CD8-positive, alpha-beta memory T cell (primary cell): ENCODE measurements at regions not wholly inside any gene's neighbourhood (a gene's known extent, or its start where the extent isn't known, plus 50 kb on each side); places are given as distances from the start of the nearest gene placed in this dataset.
"Not testable (repeated sequence)": the region's sequence is repeated elsewhere in the genome, so short reads cannot be mapped to it uniquely, and the experiment has no call there.

Source experiments
- CTCF ChIA-PET: fragments of 350-600 bp; sonication (Branson Sonifier 250); formaldehyde crosslinking; loops from one replicate; lab custom pipeline; 2021; ENCODE audit warnings: antibody characterized with exemption; lab: Charles Lee
- POLR2A ChIA-PET: fragments of 350-600 bp; sonication (Branson Sonifier 250); formaldehyde crosslinking; loops from one replicate; lab custom pipeline; 2021; ENCODE audit warnings: antibody characterized with exemption; lab: Charles Lee
- DNase-seq, 5 donors: peaks; one replicate each; pipeline versions ENCODE4 v3.0.0 to v3.0.0-alpha.2; 2020 to 2022; ENCODE audit warnings: mixed read lengths in 1 of 5
- H3K27ac ChIP-seq: one replicate; pipeline ENCODE4 v1.7.0; 2013; ENCODE audit warnings: low read depth, mild to moderate bottlenecking, low read length, moderate library complexity
- H3K27me3 ChIP-seq: 2 replicates; pipeline ENCODE4 v1.7.0; 2013; ENCODE audit warnings: low read length, mild to moderate bottlenecking; ENCODE audit not compliant: insufficient read depth, poor library complexity, severe bottlenecking
- H3K36me3 ChIP-seq: 2 replicates; pipeline ENCODE4 v1.7.0; 2013; ENCODE audit warnings: mild to moderate bottlenecking, low read length, moderate library complexity; ENCODE audit not compliant: insufficient read depth
- H3K4me1 ChIP-seq: 2 replicates; pipeline ENCODE4 v1.7.0; 2013; ENCODE audit warnings: mild to moderate bottlenecking, low read length, moderate library complexity; ENCODE audit not compliant: insufficient read depth
- H3K4me3 ChIP-seq: 2 replicates; pipeline ENCODE4 v1.7.0; 2013; ENCODE audit warnings: mild to moderate bottlenecking, low read length
- H3K9me3 ChIP-seq: 2 replicates; pipeline ENCODE4 v1.7.0; 2013; ENCODE audit warnings: mild to moderate bottlenecking, low read length
- H3K27ac Mint-ChIP-seq, 8 donors: one replicate each; pipeline ENCODE4 v1.8.0; 2020 to 2021; ENCODE audit warnings: mixed read lengths in 8 of 8, mild to moderate bottlenecking in 6 of 8, inconsistent platforms in 3 of 8, moderate library complexity in 3 of 8
- H3K27me3 Mint-ChIP-seq, 2 donors: one replicate each; pipeline ENCODE4 v1.8.0; 2020 to 2021; ENCODE audit warnings: mixed read lengths in 2 of 2, mild to moderate bottlenecking in 1 of 2, moderate library complexity in 1 of 2
- H3K36me3 Mint-ChIP-seq, 3 donors: one replicate each; pipeline ENCODE4 v1.8.0; 2020 to 2021; ENCODE audit warnings: mixed read lengths in 3 of 3, inconsistent platforms in 1 of 3, mild to moderate bottlenecking in 1 of 3
- H3K4me1 Mint-ChIP-seq, 3 donors: one replicate each; pipeline ENCODE4 v1.8.0; 2020 to 2021; ENCODE audit warnings: mixed read lengths in 3 of 3, inconsistent platforms in 1 of 3, mild to moderate bottlenecking in 1 of 3
- H3K4me3 Mint-ChIP-seq, 7 donors: one replicate each; pipeline ENCODE4 v1.8.0; 2020 to 2021; ENCODE audit warnings: mixed read lengths in 7 of 7, mild to moderate bottlenecking in 6 of 7, moderate library complexity in 4 of 7, inconsistent platforms in 2 of 7
- H3K9me3 Mint-ChIP-seq, 5 donors: one replicate each; pipeline ENCODE4 v1.8.0; 2020 to 2022; ENCODE audit warnings: mixed read lengths in 5 of 5, mild to moderate bottlenecking in 3 of 5, moderate library complexity in 2 of 5, inconsistent platforms in 1 of 5

- Mint-ChIP-seq H3K4me3 (no peak overlapping the region), H3K27me3 (peaks cover 0 to 1% of the 10 kb centered on the region in 2 donors), H3K36me3 (no peaks in the 10 kb centered on the region), H3K4me1 (peaks cover 1 to 3% (median 2%) of the 10 kb centered on the region in 3 donors), H3K27ac (peak overlapping the region in 1 of 8 donors; percentile 52), H3K9me3 (no peaks in the 10 kb centered on the region)
- Histone ChIP-seq H3K4me1 (no peaks in the 10 kb centered on the region), H3K9me3 (no peaks in the 10 kb centered on the region), H3K4me3 (no peak overlapping the region), H3K27ac (no peak overlapping the region), H3K27me3 (no peaks in the 10 kb centered on the region), H3K36me3 (no peaks in the 10 kb centered on the region)
- CTCF ChIA-PET: no interaction called here
- POLR2A ChIA-PET: no interaction called here
- no peak for DNase-seq
These were observed 312.0 kb upstream of the DUSP10 start for GRCh38 chr1:222053790-222054294.

GRCh38 chr1:222051311-222051710 is 309.4 kb upstream of the DUSP10 start:
- H3K36me3 Mint-ChIP-seq, H3K9me3 Mint-ChIP-seq, H3K4me3 Mint-ChIP-seq, H3K4me3 ChIP-seq, POLR2A ChIA-PET, H3K27me3 ChIP-seq, CTCF ChIA-PET, H3K27me3 Mint-ChIP-seq, H3K27ac ChIP-seq, H3K9me3 ChIP-seq, H3K36me3 ChIP-seq, H3K4me1 ChIP-seq, H3K27ac Mint-ChIP-seq, DNase-seq: not testable (repeated sequence)
- H3K4me1 Mint-ChIP-seq: peaks cover 15 to 24% (median 20%) of the 10 kb centered on the region in 3 donors

GRCh38 chr1:222049661-222050060 is 307.8 kb upstream of the DUSP10 start:
- H3K4me1 ChIP-seq, H3K9me3 Mint-ChIP-seq, H3K4me3 Mint-ChIP-seq, H3K27ac Mint-ChIP-seq, H3K27ac ChIP-seq, DNase-seq, H3K9me3 ChIP-seq, H3K36me3 ChIP-seq, H3K27me3 Mint-ChIP-seq, POLR2A ChIA-PET, H3K27me3 ChIP-seq, H3K36me3 Mint-ChIP-seq, CTCF ChIA-PET, H3K4me3 ChIP-seq: not testable (repeated sequence)
- H3K4me1 Mint-ChIP-seq: peaks cover 20 to 24% (median 20%) of the 10 kb centered on the region in 3 donors

GRCh38 chr1:222049176-222049575 is 307.3 kb upstream of the DUSP10 start:
- Mint-ChIP-seq H3K27ac (peak overlapping the region in 1 of 8 donors; percentile 4), H3K36me3 (no peaks in the 10 kb centered on the region), H3K4me3 (no peak overlapping the region), H3K27me3 (no peaks in the 10 kb centered on the region), H3K9me3 (no peaks in the 10 kb centered on the region), H3K4me1 (peaks cover 20 to 24% (median 20%) of the 10 kb centered on the region in 3 donors)
- CTCF ChIA-PET: no interaction called here
- POLR2A ChIA-PET: no interaction called here
- no peak overlapping the region for H3K4me3 ChIP-seq
- H3K4me1 ChIP-seq: no peaks in the 10 kb centered on the region
- H3K9me3 ChIP-seq: no peaks in the 10 kb centered on the region
- H3K27ac ChIP-seq: no peak overlapping the region
- DNase-seq: no peak
- H3K36me3 ChIP-seq: no peaks in the 10 kb centered on the region
- H3K27me3 ChIP-seq: no peaks in the 10 kb centered on the region

- Mint-ChIP-seq H3K36me3 (no peaks in the 10 kb centered on the region), H3K27me3 (no peaks in the 10 kb centered on the region), H3K4me1 (peaks cover 20 to 24% (median 20%) of the 10 kb centered on the region in 3 donors), H3K4me3 (no peak overlapping the region), H3K9me3 (no peaks in the 10 kb centered on the region), H3K27ac (peak overlapping the region in 3 of 8 donors; percentile 2 to 42 (median 12))
- Histone ChIP-seq H3K9me3 (no peaks in the 10 kb centered on the region), H3K36me3 (no peaks in the 10 kb centered on the region), H3K27me3 (no peaks in the 10 kb centered on the region), H3K27ac (no peak overlapping the region), H3K4me3 (no peak overlapping the region), H3K4me1 (no peaks in the 10 kb centered on the region)
- POLR2A ChIA-PET: no interaction called here
- DNase-seq: no peak
- CTCF ChIA-PET: no interaction called here
These were observed 306.3 kb upstream of the DUSP10 start for GRCh38 chr1:222048094-222048595.

- no peaks in the 10 kb centered on the region for H3K9me3 ChIP-seq
- no peak overlapping the region for H3K4me3 ChIP-seq
- no peaks in the 10 kb centered on the region for H3K27me3 ChIP-seq
- no peak for DNase-seq
- Mint-ChIP-seq H3K4me1 (peaks cover 20 to 24% (median 20%) of the 10 kb centered on the region in 3 donors), H3K9me3 (no peaks in the 10 kb centered on the region), H3K27me3 (no peaks in the 10 kb centered on the region), H3K36me3 (no peaks in the 10 kb centered on the region), H3K4me3 (no peak overlapping the region), H3K27ac (peak overlapping the region in 1 of 8 donors; percentile 41)
- ChIA-PET POLR2A (no interaction called here), CTCF (no interaction called here)
- H3K36me3 ChIP-seq: no peaks in the 10 kb centered on the region
- H3K4me1 ChIP-seq: no peaks in the 10 kb centered on the region
- no peak overlapping the region for H3K27ac ChIP-seq
These were observed 305.5 kb upstream of the DUSP10 start for GRCh38 chr1:222047366-222047765.

- H3K4me3 Mint-ChIP-seq: no peak overlapping the region
- H3K4me1 Mint-ChIP-seq: peaks cover 20 to 24% (median 20%) of the 10 kb centered on the region in 3 donors
- Histone ChIP-seq H3K27me3 (no peaks in the 10 kb centered on the region), H3K4me3 (no peak overlapping the region), H3K27ac (no peak overlapping the region), H3K9me3 (no peaks in the 10 kb centered on the region), H3K36me3 (no peaks in the 10 kb centered on the region), H3K4me1 (no peaks in the 10 kb centered on the region)
- no peaks in the 10 kb centered on the region for H3K27me3 Mint-ChIP-seq
- ChIA-PET POLR2A (no interaction called here), CTCF (no interaction called here)
- H3K36me3 Mint-ChIP-seq: no peaks in the 10 kb centered on the region
- DNase-seq: no peak
- H3K9me3 Mint-ChIP-seq: no peaks in the 10 kb centered on the region
- H3K27ac Mint-ChIP-seq: peak overlapping the region in 1 of 8 donors; percentile 41
These were observed 304.9 kb upstream of the DUSP10 start for GRCh38 chr1:222046684-222047263.

- H3K4me3 ChIP-seq: no peak overlapping the region
- POLR2A ChIA-PET: no interaction called here
- H3K36me3 Mint-ChIP-seq: no peaks in the 10 kb centered on the region
- CTCF ChIA-PET: no interaction called here
- no peaks in the 10 kb centered on the region for H3K4me1 ChIP-seq
- H3K9me3 Mint-ChIP-seq: no peaks in the 10 kb centered on the region
- H3K9me3 ChIP-seq: no peaks in the 10 kb centered on the region
- no peak overlapping the region for H3K27ac Mint-ChIP-seq
- no peaks in the 10 kb centered on the region for H3K36me3 ChIP-seq
- DNase-seq: no peak
- no peaks in the 10 kb centered on the region for H3K27me3 ChIP-seq
- no peak overlapping the region for H3K4me3 Mint-ChIP-seq
- peaks cover 20 to 24% (median 20%) of the 10 kb centered on the region in 3 donors for H3K4me1 Mint-ChIP-seq
- H3K27ac ChIP-seq: no peak overlapping the region
- H3K27me3 Mint-ChIP-seq: no peaks in the 10 kb centered on the region
These were observed 303.9 kb upstream of the DUSP10 start for GRCh38 chr1:222045786-222046185.
